Chondrocyte (in vitro differentiated cells): ENCODE measurements at regions not wholly inside any gene's neighbourhood (a gene's known extent, or its start where the extent isn't known, plus 50 kb on each side); places are given as distances from the start of the nearest gene placed in this dataset.

Experiments used
- DNase-seq: peaks from one replicate; pipeline ENCODE4 v3.0.0; 2021; ENCODE audit warnings: mixed read lengths, low spot score
- H3K27ac Mint-ChIP-seq: one replicate; pipeline ENCODE4 v1.8.0; 2021; ENCODE audit warnings: mild to moderate bottlenecking, moderate library complexity, mixed read lengths; ENCODE audit not compliant: unreplicated experiment
- H3K27me3 Mint-ChIP-seq: 2 replicates; pipeline ENCODE4 v1.8.0; 2021; ENCODE audit warnings: low read depth, mixed read lengths
- H3K36me3 Mint-ChIP-seq: 2 replicates; pipeline ENCODE4 v1.8.0; 2021; ENCODE audit warnings: low read depth, mixed read lengths
- H3K4me1 Mint-ChIP-seq: 2 replicates; pipeline ENCODE4 v1.8.0; 2021; ENCODE audit warnings: low read depth, mild to moderate bottlenecking, mixed read lengths
- H3K4me3 Mint-ChIP-seq: one replicate; pipeline ENCODE4 v1.8.0; 2021; ENCODE audit warnings: mild to moderate bottlenecking, moderate library complexity, mixed read lengths; ENCODE audit not compliant: unreplicated experiment
- H3K9me3 Mint-ChIP-seq: 2 replicates; pipeline ENCODE4 v1.8.0; 2021; ENCODE audit warnings: low read depth, mixed read lengths
- CTCF ChIP-seq: fragments of 200-600 bp; sonication (generic); IDR thresholded peaks from 2 replicates; pipeline ENCODE4 v1.5.0; 2021; ENCODE audit warnings: antibody characterized with exemption, mild to moderate bottlenecking, moderate library complexity

- H3K36me3 Mint-ChIP-seq: no peaks in the 10 kb centered on the region
- DNase-seq: no peak
- no peaks in the 10 kb centered on the region for H3K4me1 Mint-ChIP-seq
- TF ChIP-seq CTCF: no peak
- no peak overlapping the region for H3K27ac Mint-ChIP-seq
- peaks cover 17% of the 10 kb centered on the region for H3K9me3 Mint-ChIP-seq
- no peak overlapping the region for H3K4me3 Mint-ChIP-seq
- peaks cover 16% of the 10 kb centered on the region for H3K27me3 Mint-ChIP-seq
Observed at GRCh38 chr3:22593638-22594037, 609.5 kb upstream of the UBE2E2 start.

- peaks cover 16% of the 10 kb centered on the region for H3K27me3 Mint-ChIP-seq
- H3K36me3 Mint-ChIP-seq: no peaks in the 10 kb centered on the region
- no peaks in the 10 kb centered on the region for H3K4me1 Mint-ChIP-seq
- H3K4me3 Mint-ChIP-seq: no peak overlapping the region
- H3K27ac Mint-ChIP-seq: no peak overlapping the region
- no peak for TF ChIP-seq CTCF
- no peak for DNase-seq
- peaks cover 17% of the 10 kb centered on the region for H3K9me3 Mint-ChIP-seq
Observed at GRCh38 chr3:22594990-22595389, 608.1 kb upstream of the UBE2E2 start.

- no peak for DNase-seq
- Mint-ChIP-seq H3K27me3 (peaks cover 7% of the 10 kb centered on the region), H3K4me1 (no peaks in the 10 kb centered on the region), H3K36me3 (no peaks in the 10 kb centered on the region), H3K9me3 (no peaks in the 10 kb centered on the region), H3K4me3 (no peak overlapping the region), H3K27ac (no peak overlapping the region)
- no peak for TF ChIP-seq CTCF
Observed at GRCh38 chr3:22606461-22606860, 596.7 kb upstream of the UBE2E2 start.

GRCh38 chr3:22606938-22607337, 596.2 kb upstream of the UBE2E2 start:
- TF ChIP-seq CTCF: no peak
- Mint-ChIP-seq H3K9me3 (no peaks in the 10 kb centered on the region), H3K27me3 (peaks cover 7% of the 10 kb centered on the region), H3K27ac (no peak overlapping the region), H3K36me3 (no peaks in the 10 kb centered on the region), H3K4me3 (no peak overlapping the region), H3K4me1 (no peaks in the 10 kb centered on the region)
- no peak for DNase-seq

- Mint-ChIP-seq H3K4me3 (no peak overlapping the region), H3K27me3 (peaks cover 11% of the 10 kb centered on the region), H3K27ac (no peak overlapping the region), H3K9me3 (no peaks in the 10 kb centered on the region), H3K4me1 (no peaks in the 10 kb centered on the region), H3K36me3 (no peaks in the 10 kb centered on the region)
- no peak for DNase-seq
- TF ChIP-seq CTCF: no peak
Observed at GRCh38 chr3:22608093-22608492, 595.0 kb upstream of the UBE2E2 start.
